Activated naive CD8-positive, alpha-beta T cell treated with anti-CD3 and anti-CD28 coated beads, Interleukin-2, amount 10 ng/mL, durations not matched to agents 7 days and 5 days (primary cell): ENCODE measurements at regions not wholly inside any gene's neighbourhood (a gene's known extent, or its start where the extent isn't known, plus 50 kb on each side); places are given as distances from the start of the nearest gene placed in this dataset.

Source experiments
- ATAC-seq: fragments of 150-1000 bp; cut with Tn5 transposase; one replicate; pipeline ENCODE4 v1.10.0; 2021; ENCODE audit warnings: low read depth, moderate library complexity
- POLR2A ChIA-PET: fragments of 350-600 bp; sonication (Branson Sonifier 250); formaldehyde crosslinking; loops from one replicate; lab custom pipeline; 2021; ENCODE audit warnings: antibody characterized with exemption; lab: Charles Lee
- DNase-seq: peaks from one replicate; pipeline ENCODE4 v3.0.0; 2021
- H3K27ac Mint-ChIP-seq: one replicate; pipeline ENCODE4 v1.8.0; 2022; ENCODE audit warnings: mild to moderate bottlenecking, mixed read lengths
- H3K27me3 Mint-ChIP-seq: one replicate; pipeline ENCODE4 v1.8.0; 2022; ENCODE audit warnings: mild to moderate bottlenecking, moderate library complexity, mixed read lengths
- H3K36me3 Mint-ChIP-seq: one replicate; pipeline ENCODE4 v1.8.0; 2021; ENCODE audit warnings: mild to moderate bottlenecking, mixed read lengths
- H3K4me1 Mint-ChIP-seq: one replicate; pipeline ENCODE4 v1.8.0; 2021; ENCODE audit warnings: mixed read lengths
- H3K4me3 Mint-ChIP-seq: one replicate; pipeline ENCODE4 v1.8.0; 2022; ENCODE audit warnings: mild to moderate bottlenecking, moderate library complexity, mixed read lengths
- H3K9me3 Mint-ChIP-seq: one replicate; pipeline ENCODE4 v1.8.0; 2021; ENCODE audit warnings: mixed read lengths

DNA sequence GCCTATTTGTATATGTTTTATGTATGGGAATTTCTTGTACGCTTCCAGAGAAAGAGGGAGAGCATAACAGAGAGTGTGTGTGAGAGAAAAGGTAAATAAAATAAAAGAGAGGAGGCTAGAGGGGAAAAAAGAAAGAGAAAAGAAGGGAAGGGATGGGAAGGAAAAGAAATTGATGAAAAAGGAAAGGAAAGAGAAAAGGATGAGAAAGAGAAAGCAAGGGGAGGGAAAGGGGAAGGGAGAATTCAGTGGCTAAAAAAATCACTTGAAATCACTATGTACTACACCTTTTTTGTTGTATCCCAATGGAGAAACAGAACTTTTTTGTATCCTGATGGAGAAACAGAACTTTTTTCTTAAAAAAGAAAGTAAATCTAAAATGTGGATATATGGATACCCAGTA lies 165.5 kb upstream of the MBNL1 start:
- Mint-ChIP-seq H3K4me1 (peaks cover 8% of the 10 kb centered on the region), H3K36me3 (no peaks in the 10 kb centered on the region), H3K9me3 (peaks cover 2% of the 10 kb centered on the region), H3K27me3 (peaks cover 5% of the 10 kb centered on the region), H3K27ac (no peak overlapping the region), H3K4me3 (no peak overlapping the region)
- ATAC-seq (no peak), DNase-seq (no peak)
- POLR2A ChIA-PET: interaction anchor here (0.6 kb wide), 1 partner anchor 166 kb away, joined by 5 read pairs; no protein-coding TSS in a partner anchor

GRCh38 chr3:152104847-152105415 lies 163.8 kb upstream of the MBNL1 start:
- POLR2A ChIA-PET: no interaction called here
- peak overlapping the region; percentile 39 for H3K27ac Mint-ChIP-seq
- peaks cover 8% of the 10 kb centered on the region for H3K4me1 Mint-ChIP-seq
- DNase-seq (no peak), ATAC-seq (no peak)
- H3K36me3 Mint-ChIP-seq: no peaks in the 10 kb centered on the region
- H3K9me3 Mint-ChIP-seq: peaks cover 2% of the 10 kb centered on the region
- no peak overlapping the region for H3K4me3 Mint-ChIP-seq
- peaks cover 5% of the 10 kb centered on the region for H3K27me3 Mint-ChIP-seq

DNA sequence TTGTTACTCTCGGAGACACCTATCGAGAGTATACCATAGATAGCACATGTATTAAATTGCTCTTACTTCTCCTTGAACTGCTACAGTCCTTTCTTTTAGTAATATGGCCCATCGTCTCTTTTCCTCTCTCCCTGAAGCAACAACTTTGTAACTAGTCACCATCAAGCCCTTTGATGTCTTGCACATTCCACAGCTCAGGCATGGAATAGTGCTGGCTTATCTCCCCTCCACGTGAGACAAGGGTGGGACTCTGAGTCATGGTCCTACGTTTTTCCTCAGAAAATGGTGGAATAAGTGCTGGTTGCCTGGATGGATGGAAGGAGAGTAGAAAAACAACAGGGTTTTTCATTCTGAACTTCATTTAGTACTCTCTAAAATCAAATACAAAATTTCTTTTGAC lies 163.3 kb upstream of the MBNL1 start:
- H3K27me3 Mint-ChIP-seq: peaks cover 6% of the 10 kb centered on the region
- DNase-seq (no peak), ATAC-seq (no peak)
- peaks cover 4% of the 10 kb centered on the region for H3K4me1 Mint-ChIP-seq
- H3K4me3 Mint-ChIP-seq: no peak overlapping the region
- H3K36me3 Mint-ChIP-seq: no peaks in the 10 kb centered on the region
- peaks cover 2% of the 10 kb centered on the region for H3K9me3 Mint-ChIP-seq
- POLR2A ChIA-PET: no interaction called here
- H3K27ac Mint-ChIP-seq: no peak overlapping the region

DNA sequence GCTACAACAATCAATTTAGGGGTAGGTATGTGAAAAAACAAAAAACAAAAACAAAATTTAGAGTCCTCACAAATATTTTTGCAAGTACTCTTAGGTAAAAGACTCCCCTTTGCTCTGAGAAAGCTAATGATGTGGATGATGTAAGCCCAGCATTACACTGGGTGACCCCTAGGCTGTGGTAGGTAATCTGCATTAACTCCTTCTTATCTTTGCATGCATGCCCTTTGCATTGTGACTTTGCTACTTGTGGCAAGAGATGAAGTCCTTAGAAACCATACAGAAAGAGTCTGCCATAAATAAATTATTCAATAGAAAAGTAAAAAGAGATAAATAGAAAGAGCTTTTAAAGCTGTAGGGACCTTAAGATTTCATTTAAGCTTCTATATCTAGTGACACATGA lies 159.7 kb upstream of the MBNL1 start:
- H3K27me3 Mint-ChIP-seq: peaks cover 11% of the 10 kb centered on the region
- no peaks in the 10 kb centered on the region for H3K36me3 Mint-ChIP-seq
- no peaks in the 10 kb centered on the region for H3K4me1 Mint-ChIP-seq
- peaks cover 2% of the 10 kb centered on the region for H3K9me3 Mint-ChIP-seq
- H3K27ac Mint-ChIP-seq: no peak overlapping the region
- DNase-seq: no peak
- no peak for ATAC-seq
- no peak overlapping the region for H3K4me3 Mint-ChIP-seq
- POLR2A ChIA-PET: no interaction called here

DNA sequence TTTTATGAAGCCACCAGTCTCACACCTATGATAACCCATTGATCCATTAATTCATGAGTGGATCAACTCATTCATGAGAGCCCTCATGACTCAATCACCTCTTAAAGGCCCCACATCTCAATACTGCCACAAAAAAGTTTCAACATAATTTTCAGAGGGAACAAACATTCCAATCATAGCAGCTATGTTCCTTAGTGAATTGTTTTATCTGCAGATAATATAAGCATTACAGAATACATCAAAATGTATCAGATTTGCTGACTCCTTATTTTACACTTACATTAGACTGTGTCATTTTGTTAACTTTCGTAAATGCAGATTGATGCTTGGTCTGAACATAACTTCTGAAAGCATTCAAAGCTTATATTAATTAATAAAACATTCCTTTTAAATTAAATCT lies 155.3 kb upstream of the MBNL1 start:
- Mint-ChIP-seq H3K9me3 (peaks cover 3% of the 10 kb centered on the region), H3K27me3 (peaks cover 7% of the 10 kb centered on the region), H3K4me3 (no peak overlapping the region), H3K4me1 (no peaks in the 10 kb centered on the region), H3K27ac (no peak overlapping the region), H3K36me3 (peaks cover 2% of the 10 kb centered on the region)
- POLR2A ChIA-PET: no interaction called here
- DNase-seq: no peak
- ATAC-seq: no peak

DNA sequence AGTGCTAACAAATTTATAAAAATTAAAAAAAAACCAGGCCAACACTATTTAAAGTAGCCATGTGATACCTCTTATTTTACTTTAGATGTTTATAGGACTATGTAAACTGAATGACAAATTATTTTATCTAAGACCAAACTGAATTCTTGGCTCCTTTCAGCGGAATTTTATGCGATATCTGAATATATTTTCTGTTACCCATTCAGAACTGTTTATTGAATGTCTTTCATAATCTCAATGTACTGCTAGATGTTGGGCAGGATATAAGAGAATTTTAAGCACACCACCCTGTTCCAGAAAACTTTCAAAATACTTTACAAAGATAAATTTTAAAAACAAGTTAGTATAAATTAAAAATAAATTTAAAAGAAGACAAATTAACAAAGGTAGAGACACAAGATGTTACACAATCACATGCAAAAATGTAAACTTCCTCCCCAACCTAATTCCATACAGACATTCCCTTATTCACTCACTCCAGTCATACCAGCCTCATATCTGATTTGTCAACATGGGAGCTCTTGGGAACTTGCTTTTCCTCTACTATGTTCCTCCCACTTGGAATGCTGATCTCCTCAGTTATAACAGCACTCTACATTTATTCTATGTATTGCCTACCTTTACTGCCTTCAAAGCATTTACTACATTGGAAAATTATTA lies 154.6 kb upstream of the MBNL1 start:
- ATAC-seq: no peak
- H3K27ac Mint-ChIP-seq: no peak overlapping the region
- peaks cover 3% of the 10 kb centered on the region for H3K9me3 Mint-ChIP-seq
- DNase-seq: no peak
- POLR2A ChIA-PET: no interaction called here
- H3K4me1 Mint-ChIP-seq: no peaks in the 10 kb centered on the region
- H3K36me3 Mint-ChIP-seq: peaks cover 2% of the 10 kb centered on the region
- H3K4me3 Mint-ChIP-seq: no peak overlapping the region
- H3K27me3 Mint-ChIP-seq: peaks cover 7% of the 10 kb centered on the region

- POLR2A ChIA-PET: no interaction called here
- H3K4me1 Mint-ChIP-seq: peaks cover 2% of the 10 kb centered on the region
- no peaks in the 10 kb centered on the region for H3K36me3 Mint-ChIP-seq
- DNase-seq (no peak), ATAC-seq (no peak)
- H3K27ac Mint-ChIP-seq: no peak overlapping the region
- H3K4me3 Mint-ChIP-seq: no peak overlapping the region
- H3K9me3 Mint-ChIP-seq: peaks cover 3% of the 10 kb centered on the region
- H3K27me3 Mint-ChIP-seq: peaks cover 1% of the 10 kb centered on the region
Measured at GRCh38 chr3:152120601-152121269, 148.0 kb upstream of the MBNL1 start.

- Mint-ChIP-seq H3K4me3 (no peak overlapping the region), H3K27me3 (peaks cover under 1% of the 10 kb centered on the region), H3K27ac (no peak overlapping the region), H3K4me1 (peaks cover 2% of the 10 kb centered on the region), H3K36me3 (no peaks in the 10 kb centered on the region), H3K9me3 (peaks cover 2% of the 10 kb centered on the region)
- DNase-seq (no peak), ATAC-seq (no peak)
- POLR2A ChIA-PET: no interaction called here
Measured at GRCh38 chr3:152121270-152121636, 147.5 kb upstream of the MBNL1 start.

- POLR2A ChIA-PET: no interaction called here
- no peaks in the 10 kb centered on the region for H3K27me3 Mint-ChIP-seq
- no peaks in the 10 kb centered on the region for H3K36me3 Mint-ChIP-seq
- DNase-seq: no peak
- peaks cover 7% of the 10 kb centered on the region for H3K4me1 Mint-ChIP-seq
- H3K4me3 Mint-ChIP-seq: no peak overlapping the region
- no peak for ATAC-seq
- no peak overlapping the region for H3K27ac Mint-ChIP-seq
- H3K9me3 Mint-ChIP-seq: peaks cover 1% of the 10 kb centered on the region
Measured at GRCh38 chr3:152122851-152123250, 145.9 kb upstream of the MBNL1 start.

DNA sequence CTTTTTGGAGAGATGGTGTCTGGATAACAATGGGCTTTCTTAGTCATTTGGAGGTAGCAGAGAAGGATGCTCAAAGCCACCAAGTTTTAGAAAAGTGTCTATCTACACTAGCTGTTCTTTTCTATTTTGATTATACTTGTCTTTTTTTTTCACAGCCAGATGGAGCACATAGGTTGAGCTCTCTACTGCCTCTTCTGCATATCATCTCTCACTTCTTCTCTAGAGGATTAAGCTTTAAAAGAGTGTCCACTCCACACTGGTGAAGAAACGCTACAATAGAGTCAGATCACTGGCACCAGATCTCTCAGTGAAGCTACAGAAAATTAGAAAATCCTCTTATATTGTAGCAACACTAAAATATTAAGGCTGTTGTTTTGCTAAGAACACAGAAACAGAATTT lies 145.3 kb upstream of the MBNL1 start:
- POLR2A ChIA-PET: no interaction called here
- no peak overlapping the region for H3K4me3 Mint-ChIP-seq
- peaks cover 7% of the 10 kb centered on the region for H3K4me1 Mint-ChIP-seq
- DNase-seq (no peak), ATAC-seq (no peak)
- no peaks in the 10 kb centered on the region for H3K36me3 Mint-ChIP-seq
- H3K27me3 Mint-ChIP-seq: no peaks in the 10 kb centered on the region
- no peak overlapping the region for H3K27ac Mint-ChIP-seq
- peaks cover 1% of the 10 kb centered on the region for H3K9me3 Mint-ChIP-seq

GRCh38 chr3:152126260-152126659 lies 142.5 kb upstream of the MBNL1 start:
- H3K36me3 Mint-ChIP-seq: no peaks in the 10 kb centered on the region
- H3K27ac Mint-ChIP-seq: no peak overlapping the region
- POLR2A ChIA-PET: no interaction called here
- H3K9me3 Mint-ChIP-seq: no peaks in the 10 kb centered on the region
- no peak overlapping the region for H3K4me3 Mint-ChIP-seq
- H3K27me3 Mint-ChIP-seq: no peaks in the 10 kb centered on the region
- no peak for DNase-seq
- no peak for ATAC-seq
- peaks cover 7% of the 10 kb centered on the region for H3K4me1 Mint-ChIP-seq

DNA sequence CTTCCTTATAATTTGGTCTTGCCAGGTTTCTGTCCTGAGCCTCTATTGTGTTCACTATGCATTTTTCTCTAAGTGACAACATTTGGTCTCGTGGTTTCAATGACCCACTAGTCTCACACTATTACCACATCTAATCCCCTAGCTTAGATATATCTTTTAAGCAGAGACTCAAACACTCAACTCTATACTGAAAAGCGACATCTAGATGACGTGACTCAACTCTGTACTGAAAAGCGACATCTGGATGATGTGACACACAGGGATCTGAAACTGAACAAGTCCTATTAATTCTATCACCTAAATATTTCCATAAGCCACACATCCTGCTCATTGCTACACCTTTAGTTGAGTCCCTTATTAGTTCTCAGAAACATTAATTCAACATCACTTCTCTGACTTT lies 141.7 kb upstream of the MBNL1 start:
- H3K4me1 Mint-ChIP-seq: peaks cover 7% of the 10 kb centered on the region
- no peak for ATAC-seq
- DNase-seq: no peak
- H3K36me3 Mint-ChIP-seq: no peaks in the 10 kb centered on the region
- no peak overlapping the region for H3K27ac Mint-ChIP-seq
- H3K9me3 Mint-ChIP-seq: no peaks in the 10 kb centered on the region
- no peak overlapping the region for H3K4me3 Mint-ChIP-seq
- H3K27me3 Mint-ChIP-seq: no peaks in the 10 kb centered on the region
- POLR2A ChIA-PET: no interaction called here

GRCh38 chr3:152128356-152128755 lies 140.4 kb upstream of the MBNL1 start:
- no peak overlapping the region for H3K4me3 Mint-ChIP-seq
- DNase-seq (no peak), ATAC-seq (no peak)
- POLR2A ChIA-PET: no interaction called here
- no peaks in the 10 kb centered on the region for H3K36me3 Mint-ChIP-seq
- H3K27me3 Mint-ChIP-seq: peaks cover 6% of the 10 kb centered on the region
- H3K27ac Mint-ChIP-seq: no peak overlapping the region
- H3K4me1 Mint-ChIP-seq: peaks cover 5% of the 10 kb centered on the region
- no peaks in the 10 kb centered on the region for H3K9me3 Mint-ChIP-seq

DNA sequence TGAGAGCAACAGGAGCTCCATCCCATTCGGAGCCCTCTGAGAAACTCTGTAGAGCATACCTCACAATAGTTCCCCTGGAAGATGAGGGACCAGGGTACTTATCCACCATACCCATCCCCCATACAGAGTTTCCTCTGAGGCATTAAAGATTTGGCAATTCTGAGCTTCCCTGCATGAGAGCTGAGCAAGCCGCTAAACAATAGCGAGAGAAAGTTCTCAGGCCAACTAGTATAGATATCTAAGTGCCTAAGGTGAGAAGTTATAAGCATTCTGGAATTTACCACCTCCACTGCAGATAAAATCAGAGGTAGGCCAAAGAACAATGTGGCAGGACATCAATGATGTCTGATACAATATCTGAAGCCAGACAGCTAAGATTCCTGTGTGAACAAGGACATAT lies 129.1 kb upstream of the MBNL1 start:
- Mint-ChIP-seq H3K27ac (no peak overlapping the region), H3K9me3 (peaks cover 9% of the 10 kb centered on the region), H3K4me3 (no peak overlapping the region), H3K36me3 (peaks cover 3% of the 10 kb centered on the region), H3K4me1 (no peaks in the 10 kb centered on the region), H3K27me3 (no peaks in the 10 kb centered on the region)
- POLR2A ChIA-PET: no interaction called here
- ATAC-seq (no peak), DNase-seq (no peak)
